Endodermal cell (in vitro differentiated cells): ENCODE measurements at regions not wholly inside any gene's neighbourhood (a gene's known extent, or its start where the extent isn't known, plus 50 kb on each side); places are given as distances from the start of the nearest gene placed in this dataset.
"Not testable (repeated sequence)": the region's sequence is repeated elsewhere in the genome, so short reads cannot be mapped to it uniquely, and the experiment has no call there.

ENCODE experiments used
- DNase-seq: peaks from one replicate; pipeline ENCODE4 v3.0.0-alpha.2; 2017
- H3K27ac ChIP-seq: 2 replicates; pipeline ENCODE4 v1.5.1; 2013; ENCODE audit warnings: mild to moderate bottlenecking, low read depth, low read length, moderate library complexity
- H3K27me3 ChIP-seq: 2 replicates; pipeline ENCODE4 v1.6.1; 2013; ENCODE audit warnings: mild to moderate bottlenecking, low read length, moderate library complexity; ENCODE audit not compliant: insufficient read depth, control insufficient read depth, poor library complexity, severe bottlenecking
- H3K36me3 ChIP-seq: 2 replicates; pipeline ENCODE4 v1.7.0; 2013; ENCODE audit warnings: mild to moderate bottlenecking, low read length, moderate library complexity; ENCODE audit not compliant: control insufficient read depth, insufficient read depth
- H3K4me1 ChIP-seq: one replicate; pipeline ENCODE4 v1.7.0; 2013; ENCODE audit warnings: low read length; ENCODE audit not compliant: control insufficient read depth, insufficient read depth
- H3K4me3 ChIP-seq: 2 replicates; pipeline ENCODE4 v1.5.1; 2013; ENCODE audit warnings: mild to moderate bottlenecking, low read length, moderate library complexity
- H3K9ac ChIP-seq: 2 replicates; pipeline ENCODE4 v1.6.1; 2013; ENCODE audit warnings: mild to moderate bottlenecking, low read length, moderate library complexity; ENCODE audit not compliant: poor library complexity, severe bottlenecking; ENCODE audit errors: extremely low read depth
- H3K9me3 ChIP-seq: 2 replicates; pipeline ENCODE4 v1.6.1; 2013; ENCODE audit warnings: mild to moderate bottlenecking, low read length, moderate library complexity; ENCODE audit not compliant: control insufficient read depth
- H3K27ac Mint-ChIP-seq: 2 replicates; pipeline ENCODE4 v1.8.0; 2020; ENCODE audit warnings: mixed read lengths
- H3K27me3 Mint-ChIP-seq: 2 replicates; pipeline ENCODE4 v1.8.0; 2021; ENCODE audit warnings: mild to moderate bottlenecking, mixed read lengths; ENCODE audit not compliant: insufficient read depth
- H3K36me3 Mint-ChIP-seq: 2 replicates; pipeline ENCODE4 v1.8.0; 2020; ENCODE audit warnings: low read depth, mixed read lengths
- H3K4me1 Mint-ChIP-seq: 2 replicates; pipeline ENCODE4 v1.8.0; 2020; ENCODE audit warnings: mixed read lengths
- H3K4me3 Mint-ChIP-seq: 2 replicates; pipeline ENCODE4 v1.8.0; 2020; ENCODE audit warnings: mild to moderate bottlenecking, moderate library complexity, mixed read lengths
- H3K9me3 Mint-ChIP-seq: 2 replicates; pipeline ENCODE4 v1.8.0; 2020; ENCODE audit warnings: mild to moderate bottlenecking, mixed read lengths
- CTCF ChIP-seq: fragments of 200-600 bp; sonication (generic); conservative IDR thresholded peaks from 2 replicates; pipeline ENCODE4 v1.5.0; 2021; ENCODE audit warnings: antibody characterized with exemption, mild to moderate bottlenecking
- WGBS, 2 experiments: methylation state at CpG; one replicate each; pipeline versions ENCODE4 v1.1.5 to v1.1.7; 2013; ENCODE audit warnings: missing lambda C conversion rate in 2 of 2, mixed read lengths in 1 of 2; ENCODE audit not compliant: insufficient coverage in 1 of 2, insufficient read length in 1 of 2; 5-methylcytosine and 5-hydroxymethylcytosine counted together

DNA sequence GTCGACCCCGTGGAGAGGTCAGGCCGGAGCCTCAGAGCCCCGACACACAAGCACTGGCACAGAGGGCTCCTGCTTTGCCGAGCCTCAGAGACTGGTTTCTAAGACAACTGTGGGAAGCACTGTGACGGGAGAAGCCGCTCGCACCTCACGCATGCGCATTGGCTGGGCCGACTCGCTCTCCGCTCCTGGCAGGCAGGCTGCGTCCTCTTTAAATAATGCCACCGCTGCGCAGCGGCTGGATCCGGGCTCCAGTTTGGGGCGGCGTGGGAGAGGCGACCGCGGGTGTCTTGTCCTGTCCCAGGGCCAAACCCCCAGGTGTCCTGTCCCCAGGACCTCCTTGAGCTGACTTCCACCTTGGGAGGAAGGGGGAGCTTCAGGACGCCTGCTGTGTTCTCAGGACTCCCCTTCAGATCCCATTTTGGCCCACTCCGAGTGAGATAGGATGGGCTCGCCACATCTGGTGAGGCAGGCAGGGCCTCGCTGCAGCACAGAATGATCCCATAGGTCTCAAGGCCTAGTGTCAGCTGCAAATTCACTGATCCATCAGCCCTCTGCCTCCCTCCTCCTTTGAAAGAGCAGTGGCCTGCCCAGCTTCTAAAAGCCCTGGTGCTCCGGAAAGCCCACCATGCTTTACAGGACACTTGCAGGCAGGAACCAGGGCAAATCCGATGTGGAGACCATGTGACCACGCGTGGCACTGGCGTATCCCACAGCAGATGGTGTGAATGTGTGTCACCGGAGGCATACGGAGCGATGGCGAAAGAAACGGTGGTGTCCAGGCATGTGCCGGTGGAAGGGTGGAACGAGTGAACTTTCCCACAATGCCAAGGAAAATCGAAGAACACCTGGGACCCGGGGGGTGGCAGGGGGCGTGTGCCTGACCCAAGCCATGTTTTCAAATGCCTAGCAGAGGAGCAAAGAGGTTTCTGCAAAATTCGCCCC, 169.3 kb upstream of the ZNF337 start:
- H3K9ac ChIP-seq: no peak overlapping the region
- Mint-ChIP-seq H3K9me3 (peaks cover 3% of the 10 kb centered on the region), H3K36me3 (no peaks in the 10 kb centered on the region), H3K27me3 (peaks cover 97% of the 10 kb centered on the region), H3K4me3 (peak overlapping the region; percentile 48), H3K4me1 (no peaks in the 10 kb centered on the region), H3K27ac (no peak overlapping the region)
- no peak overlapping the region for H3K27ac ChIP-seq
- no peaks in the 10 kb centered on the region for H3K9me3 ChIP-seq
- 35 to 39% methylated on average over 29 to 43 of the region's 43 CpGs for WGBS, 2 experiments
- peaks cover 67% of the 10 kb centered on the region for H3K27me3 ChIP-seq
- H3K4me1 ChIP-seq: peaks cover 6% of the 10 kb centered on the region
- no peaks in the 10 kb centered on the region for H3K36me3 ChIP-seq
- TF ChIP-seq CTCF: no peak
- H3K4me3 ChIP-seq: peak overlapping the region; percentile 66
- DNase-seq: peak; percentile 94

GRCh38 chr20:25864963-25865714, 168.5 kb upstream of the ZNF337 start:
- peaks cover 76% of the 10 kb centered on the region for H3K27me3 ChIP-seq
- 47 to 70% methylated on average over 15 to 29 of the region's 30 CpGs for WGBS, 2 experiments
- not testable (repeated sequence) for H3K9ac ChIP-seq, DNase-seq, H3K36me3 Mint-ChIP-seq, H3K4me1 ChIP-seq, H3K9me3 ChIP-seq, H3K27ac Mint-ChIP-seq, H3K36me3 ChIP-seq, H3K9me3 Mint-ChIP-seq, H3K4me1 Mint-ChIP-seq, H3K27ac ChIP-seq
- Mint-ChIP-seq H3K27me3 (peaks cover 99% of the 10 kb centered on the region), H3K4me3 (peak overlapping the region; percentile 48)
- H3K4me3 ChIP-seq: peak overlapping the region; percentile 66

- 90 to 91% methylated on average over 15 of the region's 15 CpGs for WGBS, 2 experiments
- Mint-ChIP-seq H3K4me1 (peaks cover 2% of the 10 kb centered on the region), H3K27ac (no peak overlapping the region), H3K27me3 (peaks cover 99% of the 10 kb centered on the region), H3K9me3 (peaks cover 3% of the 10 kb centered on the region), H3K36me3 (no peaks in the 10 kb centered on the region), H3K4me3 (no peak overlapping the region)
- no peak for TF ChIP-seq CTCF
- Histone ChIP-seq H3K4me1 (peaks cover 6% of the 10 kb centered on the region), H3K36me3 (no peaks in the 10 kb centered on the region), H3K9me3 (no peaks in the 10 kb centered on the region), H3K4me3 (no peak overlapping the region), H3K9ac (no peak overlapping the region), H3K27me3 (peaks cover 81% of the 10 kb centered on the region), H3K27ac (no peak overlapping the region)
- DNase-seq: no peak
Observed at GRCh38 chr20:25864326-25864962, 167.8 kb upstream of the ZNF337 start.
